HepG2 (cell line): ENCODE measurements at regions not wholly inside any gene's neighbourhood (a gene's known extent, or its start where the extent isn't known, plus 50 kb on each side); places are given as distances from the start of the nearest gene placed in this dataset.

ENCODE experiments used
- ATAC-seq: fragments of 200-7000 bp; cut with Tn5 transposase; 3 replicates; pipeline ENCODE4 v1.9.1; 2020; ENCODE audit warnings: mild to moderate bottlenecking, moderate library complexity
- BruUV-seq: library from RNA; stranded (reverse); fragments of 400-500 nt; replicated peaks from 2 replicates; lab custom pipeline; 2021; lab: Mats Ljungman, UMichigan
- CTCF ChIA-PET: fragments of 300-600 bp; formaldehyde crosslinking; extraction: SDS; loops from one replicate; lab custom pipeline; 2021; ENCODE audit warnings: low total read pairs, inconsistent platforms, low intra/inter-chr PET ratio; lab: Yijun Ruan, JAX
- POLR2A ChIA-PET: fragments of 350-600 bp; sonication (Branson Sonifier 250); formaldehyde crosslinking; loops from one replicate; lab custom pipeline; 2020; ENCODE audit warnings: antibody characterized with exemption, inconsistent platforms; lab: Yijun Ruan, JAX
- DNase-seq: peaks from one replicate; pipeline ENCODE4 v3.0.0-alpha.2; 2015; ENCODE audit warnings: low spot score
- FAIRE-seq: peaks from 3 replicates; lab custom pipeline; 2011; peaks lifted over from hg19 to GRCh38; lab: Jason Lieb, UNC
- H2AFZ ChIP-seq: one replicate; pipeline ENCODE4 v1.6.1; 2011; ENCODE audit warnings: low read length, inconsistent platforms
- H3K27ac ChIP-seq: fragments of 300-600 bp; 3 replicates; pipeline ENCODE4 v1.8.0; 2011; ENCODE audit warnings: mixed run types, mild to moderate bottlenecking, mixed read lengths, low read length, inconsistent platforms; ENCODE audit not compliant: insufficient read depth; ENCODE audit errors: extremely low read length
- H3K27me3 ChIP-seq, 2 experiments: fragments of 200-600 bp in 1 of 2; 2 replicates in 1 of 2; 3 replicates in 1 of 2; pipeline versions ENCODE4 v1.6.0 to v1.8.0; 2011; ENCODE audit warnings: low read length in 2 of 2, mild to moderate bottlenecking in 2 of 2, moderate library complexity in 2 of 2, inconsistent platforms in 1 of 2; ENCODE audit not compliant: insufficient read depth in 2 of 2, control insufficient read depth in 1 of 2
- H3K36me3 ChIP-seq, 2 experiments: fragments of 200-600 bp in 1 of 2; replicated peaks in 1 of 2; 2 replicates in 1 of 2; 3 replicates in 1 of 2; pipeline versions ENCODE4 v1.5.1 to v1.8.0; 2011; ENCODE audit warnings: low read length in 2 of 2, inconsistent platforms in 1 of 2; ENCODE audit not compliant: insufficient read depth in 2 of 2, control insufficient read depth in 1 of 2
- H3K4me1 ChIP-seq: 2 replicates; pipeline ENCODE4 v1.5.1; 2012; ENCODE audit warnings: low read length, inconsistent platforms; ENCODE audit not compliant: insufficient read depth
- H3K4me2 ChIP-seq: 2 replicates; pipeline ENCODE4 v1.6.0; 2011; ENCODE audit warnings: low read depth, low read length, inconsistent platforms
- H3K4me3 ChIP-seq, 3 experiments: fragments of 200-600 bp in 1 of 3; sonication (generic), shearing (Covaris generic) in 1 of 3; replicated peaks in 1 of 3; 2 replicates each; pipeline ENCODE4 v1.5.1; 2011 to 2016; ENCODE audit warnings: low read length in 3 of 3, inconsistent platforms in 2 of 3, low read depth in 2 of 3, mild to moderate bottlenecking in 2 of 3, control low read depth in 1 of 3, mixed read lengths in 1 of 3; ENCODE audit not compliant: insufficient read depth in 1 of 3
- H3K79me2 ChIP-seq: one replicate; pipeline ENCODE4 v1.6.1; 2011; ENCODE audit warnings: low read length, inconsistent platforms; ENCODE audit not compliant: insufficient read depth
- H3K9ac ChIP-seq: 2 replicates; pipeline ENCODE4 v1.6.0; 2011; ENCODE audit warnings: mild to moderate bottlenecking, low read depth, low read length, inconsistent platforms; ENCODE audit not compliant: insufficient read depth
- H3K9me3 ChIP-seq: 2 replicates; pipeline ENCODE4 v1.5.1; 2012; ENCODE audit warnings: mild to moderate bottlenecking, low read length
- H4K20me1 ChIP-seq: 2 replicates; pipeline ENCODE4 v1.6.0; 2011; ENCODE audit warnings: inconsistent platforms, mild to moderate bottlenecking, low read length, moderate library complexity; ENCODE audit not compliant: insufficient read depth
- CHD2 ChIP-seq: IDR thresholded peaks from 2 replicates; pipeline ENCODE4 v1.6.1; 2011; ENCODE audit warnings: low read depth, low read length, improper control_type of control experiment
- ELF1 ChIP-seq: sonication (generic); formaldehyde crosslinking; IDR thresholded peaks from 2 replicates; pipeline ENCODE4 v1.4.0; 2020; ENCODE audit warnings: missing genetic modification reagents
- SMAD3 ChIP-seq: sonication (generic); formaldehyde crosslinking; IDR thresholded peaks from 2 replicates; pipeline ENCODE4 v1.4.0; 2020; ENCODE audit warnings: missing genetic modification reagents
- ZNF335 ChIP-seq: sonication (generic); formaldehyde crosslinking; IDR thresholded peaks from 2 replicates; pipeline ENCODE4 v1.4.0; 2020; ENCODE audit warnings: missing genetic modification reagents
- ZNF564 ChIP-seq: sonication (generic); formaldehyde crosslinking; IDR thresholded peaks from 2 replicates; pipeline ENCODE4 v1.8.1; 2023; ENCODE audit warnings: mild to moderate bottlenecking, missing genetic modification reagents
- ZNF703 ChIP-seq: sonication (generic); formaldehyde crosslinking; IDR thresholded peaks from 2 replicates; pipeline ENCODE4 v1.5.1; 2020; ENCODE audit warnings: missing genetic modification reagents, mild to moderate bottlenecking, moderate library complexity, borderline replicate concordance
- WGBS: methylation state at CpG from one replicate; pipeline ENCODE4 v1.1.6; 2017; ENCODE audit warnings: low lambda C conversion rate; 5-methylcytosine and 5-hydroxymethylcytosine counted together
- in situ Hi-C: cut with HindIII; loops from 2 replicates; pipeline ENCODE4 v1.10.0; 2017; ENCODE audit warnings: low pct_unique_long_range_greater_than_20kb; ENCODE audit not compliant: extremely low pct_ligation_motif_present
- intact Hi-C: fragments of 100-400 bp; cut with micrococcal nuclease; formaldehyde crosslinking; loops from one replicate; pipeline ENCODE4 v1.10.0; 2022; ENCODE audit not compliant: unreplicated experiment
- TF ChIP-seq, protein P1 (sequence below): sonication (generic); formaldehyde crosslinking; IDR thresholded peaks from 2 replicates; pipeline ENCODE4 v1.8.1; 2023; ENCODE audit warnings: mild to moderate bottlenecking, missing genetic modification reagents
- TF ChIP-seq, protein P2 (sequence below): IDR thresholded peaks from 2 replicates; pipeline ENCODE4 v1.6.1; 2016; ENCODE audit warnings: low read depth
- TF ChIP-seq, protein P3 (sequence below): sonication (generic); formaldehyde crosslinking; IDR thresholded peaks from 2 replicates; pipeline ENCODE4 v1.5.0; 2020; ENCODE audit warnings: mild to moderate bottlenecking, missing genetic modification reagents, borderline replicate concordance
- TF ChIP-seq, protein P4 (sequence below): sonication (generic); formaldehyde crosslinking; IDR thresholded peaks from 2 replicates; pipeline ENCODE4 v1.5.0; 2020; ENCODE audit warnings: missing genetic modification reagents

DNA sequence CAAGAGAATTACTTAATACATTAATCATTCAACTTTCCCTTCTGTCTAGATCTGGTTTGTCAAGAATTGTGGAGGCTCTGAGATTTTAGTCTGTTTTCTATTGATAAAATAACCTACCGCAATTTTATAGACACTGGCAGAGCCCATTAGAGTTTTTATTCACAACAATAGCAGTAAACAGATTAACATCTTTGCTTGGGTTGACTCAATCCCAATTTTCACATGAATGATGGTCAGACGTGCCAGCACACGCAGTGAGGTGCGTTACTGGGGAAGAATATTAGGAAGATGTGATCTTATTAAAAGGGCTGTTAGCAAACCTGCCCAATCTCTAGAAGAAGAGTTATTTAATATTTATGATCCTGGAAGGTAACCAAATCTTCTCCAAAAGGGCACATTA is 736.6 kb downstream of the MRPL39 start:
- no peak overlapping the region for H3K27ac ChIP-seq
- no peak overlapping the region for H3K9ac ChIP-seq
- no peaks in the 10 kb centered on the region for H3K79me2 ChIP-seq
- FAIRE-seq = no peak
- H4K20me1 ChIP-seq = no peaks in the 10 kb centered on the region
- no TSS peak for BruUV-seq
- H3K4me1 ChIP-seq = no peaks in the 10 kb centered on the region
- no peak overlapping the region for H2AFZ ChIP-seq
- CTCF ChIA-PET = no interaction called here
- in situ Hi-C loops = no loop called here
- 14% methylated on average over 4 of the region's 4 CpGs for WGBS
- TF ChIP-seq CHD2 = no peak
- TF ChIP-seq, protein P1, sequence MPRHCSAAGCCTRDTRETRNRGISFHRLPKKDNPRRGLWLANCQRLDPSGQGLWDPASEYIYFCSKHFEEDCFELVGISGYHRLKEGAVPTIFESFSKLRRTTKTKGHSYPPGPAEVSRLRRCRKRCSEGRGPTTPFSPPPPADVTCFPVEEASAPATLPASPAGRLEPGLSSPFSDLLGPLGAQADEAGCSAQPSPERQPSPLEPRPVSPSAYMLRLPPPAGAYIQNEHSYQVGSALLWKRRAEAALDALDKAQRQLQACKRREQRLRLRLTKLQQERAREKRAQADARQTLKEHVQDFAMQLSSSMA (CRISPR knock-in tag) = no peak
- TF ChIP-seq, protein P2, sequence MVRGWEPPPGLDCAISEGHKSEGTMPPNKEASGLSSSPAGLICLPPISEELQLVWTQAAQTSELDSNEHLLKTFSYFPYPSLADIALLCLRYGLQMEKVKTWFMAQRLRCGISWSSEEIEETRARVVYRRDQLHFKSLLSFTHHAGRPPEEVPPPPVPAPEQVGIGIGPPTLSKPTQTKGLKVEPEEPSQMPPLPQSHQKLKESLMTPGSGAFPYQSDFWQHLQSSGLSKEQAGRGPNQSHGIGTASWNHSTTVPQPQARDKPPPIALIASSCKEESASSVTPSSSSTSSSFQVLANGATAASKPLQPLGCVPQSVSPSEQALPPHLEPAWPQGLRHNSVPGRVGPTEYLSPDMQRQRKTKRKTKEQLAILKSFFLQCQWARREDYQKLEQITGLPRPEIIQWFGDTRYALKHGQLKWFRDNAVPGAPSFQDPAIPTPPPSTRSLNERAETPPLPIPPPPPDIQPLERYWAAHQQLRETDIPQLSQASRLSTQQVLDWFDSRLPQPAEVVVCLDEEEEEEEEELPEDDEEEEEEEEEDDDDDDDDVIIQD = no peak
- TF ChIP-seq, protein P3, sequence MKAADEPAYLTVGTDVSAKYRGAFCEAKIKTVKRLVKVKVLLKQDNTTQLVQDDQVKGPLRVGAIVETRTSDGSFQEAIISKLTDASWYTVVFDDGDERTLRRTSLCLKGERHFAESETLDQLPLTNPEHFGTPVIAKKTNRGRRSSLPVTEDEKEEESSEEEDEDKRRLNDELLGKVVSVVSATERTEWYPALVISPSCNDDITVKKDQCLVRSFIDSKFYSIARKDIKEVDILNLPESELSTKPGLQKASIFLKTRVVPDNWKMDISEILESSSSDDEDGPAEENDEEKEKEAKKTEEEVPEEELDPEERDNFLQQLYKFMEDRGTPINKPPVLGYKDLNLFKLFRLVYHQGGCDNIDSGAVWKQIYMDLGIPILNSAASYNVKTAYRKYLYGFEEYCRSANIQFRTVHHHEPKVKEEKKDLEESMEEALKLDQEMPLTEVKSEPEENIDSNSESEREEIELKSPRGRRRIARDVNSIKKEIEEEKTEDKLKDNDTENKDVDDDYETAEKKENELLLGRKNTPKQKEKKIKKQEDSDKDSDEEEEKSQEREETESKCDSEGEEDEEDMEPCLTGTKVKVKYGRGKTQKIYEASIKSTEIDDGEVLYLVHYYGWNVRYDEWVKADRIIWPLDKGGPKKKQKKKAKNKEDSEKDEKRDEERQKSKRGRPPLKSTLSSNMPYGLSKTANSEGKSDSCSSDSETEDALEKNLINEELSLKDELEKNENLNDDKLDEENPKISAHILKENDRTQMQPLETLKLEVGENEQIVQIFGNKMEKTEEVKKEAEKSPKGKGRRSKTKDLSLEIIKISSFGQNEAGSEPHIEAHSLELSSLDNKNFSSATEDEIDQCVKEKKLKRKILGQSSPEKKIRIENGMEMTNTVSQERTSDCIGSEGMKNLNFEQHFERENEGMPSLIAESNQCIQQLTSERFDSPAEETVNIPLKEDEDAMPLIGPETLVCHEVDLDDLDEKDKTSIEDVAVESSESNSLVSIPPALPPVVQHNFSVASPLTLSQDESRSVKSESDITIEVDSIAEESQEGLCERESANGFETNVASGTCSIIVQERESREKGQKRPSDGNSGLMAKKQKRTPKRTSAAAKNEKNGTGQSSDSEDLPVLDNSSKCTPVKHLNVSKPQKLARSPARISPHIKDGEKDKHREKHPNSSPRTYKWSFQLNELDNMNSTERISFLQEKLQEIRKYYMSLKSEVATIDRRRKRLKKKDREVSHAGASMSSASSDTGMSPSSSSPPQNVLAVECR (CRISPR knock-in tag) = no peak
- TF ChIP-seq ZNF564 (CRISPR knock-in tag) = no peak
- TF ChIP-seq ELF1 (CRISPR knock-in tag) = no peak
- TF ChIP-seq ZNF703 (CRISPR knock-in tag) = no peak
- TF ChIP-seq SMAD3 (CRISPR knock-in tag) = no peak
- TF ChIP-seq, protein P4, sequence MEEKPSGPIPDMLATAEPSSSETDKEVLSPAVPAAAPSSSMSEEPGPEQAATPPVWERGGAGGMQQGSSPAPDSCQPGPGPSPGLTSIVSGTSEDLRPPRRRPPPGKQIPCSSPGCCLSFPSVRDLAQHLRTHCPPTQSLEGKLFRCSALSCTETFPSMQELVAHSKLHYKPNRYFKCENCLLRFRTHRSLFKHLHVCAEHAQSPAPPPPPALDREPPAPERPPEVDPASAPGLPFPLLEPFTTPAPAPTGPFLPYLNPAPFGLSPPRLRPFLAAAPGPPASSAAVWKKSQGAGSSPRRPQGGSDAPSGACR = no peak
- no peak for TF ChIP-seq ZNF335
- no peaks in the 10 kb centered on the region for H3K27me3 ChIP-seq
- H3K4me2 ChIP-seq = no peak overlapping the region
- POLR2A ChIA-PET = no interaction called here
- H3K4me3 ChIP-seq = no peak overlapping the region
- H3K9me3 ChIP-seq = peaks cover 74% of the 10 kb centered on the region
- H3K36me3 ChIP-seq = no peaks in the 10 kb centered on the region
- intact Hi-C loops = no loop called here
- no peak for DNase-seq
- ATAC-seq = no peak
